HUDEP-2 (cell line): ENCODE measurements at regions not wholly inside any gene's neighbourhood (a gene's known extent, or its start where the extent isn't known, plus 50 kb on each side); places are given as distances from the start of the nearest gene placed in this dataset.
"Not testable (repeated sequence)": the region's sequence is repeated elsewhere in the genome, so short reads cannot be mapped to it uniquely, and the experiment has no call there.

Source experiments
- DNase-seq, 76 experiments: peaks; one replicate each; lab custom pipeline; 2025; ENCODE audit not compliant: unreplicated experiment in 76 of 76; lab: John Stamatoyannopoulos, UW

DNA sequence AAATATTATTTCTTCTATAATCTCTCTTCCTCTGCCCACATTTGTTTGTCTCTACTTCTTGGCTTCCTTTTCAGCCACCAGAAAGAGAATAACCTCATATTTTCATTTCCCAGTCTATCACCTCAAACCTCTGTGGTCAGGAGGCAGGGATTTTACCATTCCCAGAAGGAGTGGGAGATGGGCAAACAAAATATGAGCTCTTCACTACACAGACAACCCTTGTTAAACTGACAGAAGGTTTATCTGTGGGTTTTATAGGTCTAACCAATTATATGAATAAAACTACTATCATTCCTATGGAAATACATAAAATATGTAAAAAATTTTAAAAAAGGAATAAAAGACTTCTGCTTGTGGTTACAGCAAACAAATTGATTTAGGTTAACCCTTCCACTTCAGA, 160.0 kb upstream of the TRPC6 start:
- no peak for DNase-seq

DNA sequence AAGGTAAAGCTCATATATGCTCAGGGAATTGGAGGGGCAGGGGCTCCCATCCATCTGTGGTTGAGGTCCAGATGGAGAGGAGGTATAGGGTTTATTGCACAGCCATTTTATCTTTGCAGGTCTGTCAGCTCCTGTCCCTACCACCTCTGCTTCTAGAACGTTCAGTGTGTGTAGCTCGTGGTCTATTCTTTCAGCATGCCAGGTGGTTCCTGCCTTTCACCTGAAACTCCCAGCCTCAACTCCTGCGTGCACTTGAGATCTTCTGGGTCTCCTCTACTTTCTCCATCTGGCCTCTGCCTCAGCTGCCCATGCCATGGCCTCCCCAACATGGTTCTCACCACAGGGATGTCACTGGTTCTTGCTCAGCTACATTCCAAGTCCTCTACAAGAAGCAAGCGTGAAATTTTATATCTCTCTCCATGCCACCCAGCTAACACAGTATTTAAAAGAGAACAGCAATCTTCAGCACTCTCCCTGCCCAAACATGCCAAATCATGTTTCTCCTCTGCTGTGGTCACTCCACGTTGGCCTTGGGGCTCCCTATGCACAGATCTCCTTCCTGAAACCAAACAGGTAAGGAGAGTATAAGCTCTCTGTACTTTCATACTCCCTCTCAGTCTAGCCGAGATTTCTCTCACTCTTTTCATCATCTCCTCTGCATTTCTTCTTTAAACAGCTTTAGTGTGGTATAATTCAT, 157.8 kb upstream of the TRPC6 start:
- no peak for DNase-seq

DNA sequence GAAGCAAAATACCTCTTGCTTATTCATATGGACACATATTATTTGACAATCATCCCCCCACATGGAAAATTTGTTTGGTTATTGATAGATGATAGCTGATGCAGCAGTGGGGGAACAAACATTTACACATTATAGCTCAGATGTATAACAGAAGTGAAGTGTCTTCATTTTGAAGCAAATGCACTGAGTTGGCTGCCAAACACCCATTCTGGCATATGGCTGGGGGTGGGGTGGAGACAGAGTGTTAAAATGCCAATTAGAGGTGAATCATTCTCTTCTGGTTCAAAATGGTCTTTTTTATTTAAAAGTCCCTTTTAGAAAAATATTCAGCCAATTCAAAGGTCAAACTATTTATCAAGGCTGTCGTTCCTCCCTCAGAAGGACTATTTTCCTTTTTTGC, 157.3 kb upstream of the TRPC6 start:
- DNase-seq = no peak

DNA sequence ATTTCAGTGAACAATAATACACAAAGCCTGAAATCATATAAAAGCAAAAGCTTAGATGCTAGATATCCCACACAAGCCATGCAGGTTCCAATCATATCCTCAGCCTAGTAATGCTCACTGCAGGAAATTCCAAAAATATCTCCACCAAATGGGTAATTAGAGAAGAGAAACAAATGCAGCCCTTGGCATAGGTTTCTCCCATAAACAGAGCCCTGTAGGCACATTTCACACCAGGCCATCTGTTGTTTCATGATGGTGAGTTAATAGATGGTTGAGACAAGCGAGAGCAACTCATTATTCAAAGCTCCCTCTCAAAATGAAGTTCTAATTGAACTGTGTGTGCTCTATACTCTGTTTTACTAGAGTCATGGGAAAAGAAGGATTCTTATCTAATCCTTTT, 154.6 kb upstream of the TRPC6 start:
- DNase-seq = no peak

DNA sequence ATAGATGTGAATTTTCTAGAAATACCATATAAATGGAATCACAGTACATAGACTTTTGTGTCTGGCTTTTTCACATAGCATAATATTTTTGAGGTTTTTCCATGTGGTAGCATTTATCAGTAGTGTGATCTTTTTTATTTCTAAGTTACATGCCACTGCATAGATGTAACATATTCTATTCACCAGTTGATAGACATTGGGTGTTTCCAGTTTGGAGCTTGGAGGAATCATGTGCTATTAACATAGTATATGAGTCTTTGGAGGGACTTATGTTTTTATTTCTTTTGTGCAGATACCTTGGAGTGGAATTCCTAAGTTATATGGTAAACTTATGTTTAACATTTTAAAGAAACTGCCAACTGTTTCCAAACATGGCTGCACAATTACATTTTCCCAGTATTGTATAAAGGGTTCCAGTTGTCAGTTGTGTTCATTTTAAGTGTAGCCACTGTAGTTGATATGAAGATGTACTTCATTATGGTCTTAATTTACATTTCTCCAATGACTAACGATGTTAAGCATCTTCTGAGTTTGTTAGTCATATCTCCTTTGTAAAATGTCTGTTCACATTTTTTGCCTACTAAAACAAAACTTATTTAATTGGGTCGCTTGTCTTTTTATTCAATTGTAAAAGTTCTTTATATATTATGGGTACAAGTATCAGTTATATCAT, 145.7 kb upstream of the TRPC6 start:
- DNase-seq = no peak

DNA sequence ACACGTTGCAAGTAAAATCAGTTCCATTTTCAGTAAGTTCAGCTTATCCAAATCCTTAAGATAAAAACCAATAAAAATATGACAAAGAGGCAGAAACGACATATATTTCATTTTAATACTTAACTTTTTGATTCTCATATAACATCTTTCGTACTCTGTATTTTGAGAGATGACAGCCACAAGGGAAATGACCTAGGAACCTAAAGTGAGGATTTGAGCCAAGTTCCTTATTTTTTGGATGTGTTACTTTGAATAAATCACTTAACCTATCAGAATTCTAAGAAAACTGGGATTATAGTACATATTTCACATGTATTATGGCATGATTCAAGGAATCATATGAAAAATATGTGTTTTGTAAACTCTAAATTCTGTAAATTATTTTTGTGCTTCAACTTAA, 143.6 kb upstream of the TRPC6 start:
- no peak for DNase-seq

DNA sequence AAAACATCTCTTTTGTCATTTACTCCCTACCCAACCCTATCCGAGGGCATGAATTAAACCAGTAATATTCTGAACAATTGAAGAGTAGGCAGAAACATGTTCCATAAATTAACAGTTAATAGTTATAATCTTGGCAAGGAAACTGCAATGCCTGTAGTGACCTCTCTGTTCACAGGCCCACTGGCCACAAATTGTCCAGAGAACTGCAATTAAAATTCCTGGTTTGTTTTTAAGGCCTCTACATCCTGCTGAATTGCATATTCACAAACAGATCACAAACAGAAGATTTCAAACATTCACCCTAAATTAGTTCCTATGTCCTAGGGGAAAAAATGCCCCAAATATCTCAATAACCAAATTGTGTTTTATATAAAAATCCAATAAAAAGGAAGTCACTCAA, 143.2 kb upstream of the TRPC6 start:
- no peak for DNase-seq

DNA sequence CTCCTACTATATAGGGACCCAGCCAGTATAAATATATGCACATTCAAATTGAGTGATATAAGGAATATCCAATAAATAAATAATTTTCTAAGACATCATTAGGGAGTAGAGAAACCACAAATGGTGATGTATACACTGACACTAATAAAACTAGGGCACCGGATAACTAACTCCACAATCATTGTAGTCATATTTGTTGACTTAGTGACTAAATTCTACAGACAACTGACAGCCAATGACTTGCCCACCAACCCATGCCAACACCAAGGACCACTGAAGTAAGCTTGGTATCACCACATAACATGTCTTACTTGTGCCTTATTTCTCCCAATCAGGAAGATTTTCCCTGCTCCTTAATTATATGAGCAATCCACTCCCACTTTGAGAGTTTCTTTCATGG, 139.6 kb upstream of the TRPC6 start:
- DNase-seq = no peak

DNA sequence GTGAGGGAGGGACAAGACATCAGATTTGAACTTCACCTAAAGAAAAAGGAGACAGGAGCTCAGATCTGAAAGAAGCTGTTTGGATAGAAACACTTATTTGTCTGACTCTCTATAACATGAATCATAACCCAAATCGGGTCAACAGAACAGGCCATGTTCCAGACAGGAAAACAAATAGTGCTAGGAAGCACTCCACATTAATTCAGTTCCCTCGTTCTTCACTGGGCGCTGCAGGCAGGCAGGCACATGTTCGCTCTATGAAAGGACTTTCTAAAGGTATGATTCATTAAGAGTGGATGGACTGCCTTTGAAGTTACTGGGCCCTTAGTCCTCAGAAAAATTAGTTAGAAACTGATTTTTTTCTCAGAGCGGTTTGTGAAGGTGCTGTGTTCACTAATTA, 137.5 kb upstream of the TRPC6 start:
- DNase-seq = no peak

DNA sequence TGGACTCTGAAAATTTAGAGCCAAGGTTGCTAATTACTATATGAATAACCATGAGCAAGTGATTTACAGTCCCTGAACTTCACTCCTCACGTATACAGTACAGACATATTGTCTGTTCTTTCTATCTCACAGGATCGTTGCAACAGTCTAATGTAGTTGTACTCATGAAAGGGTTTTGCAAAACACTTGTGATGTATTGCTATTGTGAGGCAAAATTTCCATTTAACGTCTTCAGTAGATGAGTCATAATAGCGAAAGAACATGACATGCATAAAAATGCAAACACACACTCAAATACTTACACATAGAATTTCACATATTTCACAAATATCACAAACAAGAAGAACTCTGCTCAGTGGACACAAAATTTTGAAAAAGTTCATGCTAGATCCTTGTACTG, 134.6 kb upstream of the TRPC6 start:
- no peak for DNase-seq

DNA sequence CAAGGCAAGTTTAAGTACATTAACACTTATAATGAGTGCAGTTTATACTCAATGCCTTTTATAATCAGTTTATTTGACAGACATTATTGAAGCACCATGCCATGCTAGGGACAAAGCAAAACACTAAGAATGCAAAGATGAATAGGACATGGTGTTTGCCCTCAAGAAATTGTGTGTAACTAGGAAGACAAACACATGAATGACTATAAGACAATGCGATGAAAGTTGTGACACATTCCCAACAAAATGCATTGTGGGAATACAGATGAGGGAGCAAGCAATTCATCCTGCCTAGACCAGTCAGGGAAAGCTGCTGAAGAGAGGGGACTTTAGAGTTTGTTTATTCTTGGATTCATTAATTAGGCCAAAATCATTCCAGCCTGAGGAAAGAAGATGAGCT, 133.8 kb upstream of the TRPC6 start:
- DNase-seq = no peak

DNA sequence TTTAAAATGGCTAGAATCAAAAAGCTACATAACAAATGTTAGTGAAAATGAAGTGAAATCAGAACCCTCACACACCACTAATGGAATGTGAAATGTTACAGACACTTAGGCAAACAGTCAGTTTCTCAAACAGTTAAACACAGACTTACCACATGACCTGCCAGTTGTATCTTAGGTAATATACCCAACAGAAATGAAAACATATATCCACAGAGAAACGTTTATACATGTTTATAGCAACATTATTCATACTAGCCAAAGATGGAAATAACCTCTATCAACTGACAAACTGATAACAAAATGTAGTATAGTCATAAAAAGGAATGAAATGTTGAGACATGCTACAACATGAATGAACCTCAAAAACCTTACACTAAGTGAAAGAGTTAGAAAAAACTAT, 131.5 kb upstream of the TRPC6 start:
- DNase-seq = no peak

DNA sequence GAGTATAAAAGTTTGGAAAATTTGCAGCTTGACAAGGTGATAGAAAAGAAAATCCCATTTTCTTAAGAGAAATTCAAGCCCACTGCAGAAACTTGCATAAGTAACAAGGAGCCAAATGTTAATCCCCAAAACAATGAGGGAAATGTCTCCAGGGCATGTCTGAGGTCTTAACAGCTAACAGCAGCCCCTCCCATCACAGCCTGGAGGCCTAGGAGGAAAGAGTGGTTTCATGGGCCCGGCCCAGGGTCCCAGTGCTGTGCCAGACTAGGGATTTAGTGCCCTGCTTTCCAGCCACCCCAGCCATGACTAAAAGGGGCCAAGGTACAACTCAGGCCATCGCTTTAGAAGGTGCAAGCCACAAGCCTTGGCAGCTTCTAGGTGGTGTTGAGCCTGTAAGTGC, 123.7 kb upstream of the TRPC6 start:
- DNase-seq = no peak

DNA sequence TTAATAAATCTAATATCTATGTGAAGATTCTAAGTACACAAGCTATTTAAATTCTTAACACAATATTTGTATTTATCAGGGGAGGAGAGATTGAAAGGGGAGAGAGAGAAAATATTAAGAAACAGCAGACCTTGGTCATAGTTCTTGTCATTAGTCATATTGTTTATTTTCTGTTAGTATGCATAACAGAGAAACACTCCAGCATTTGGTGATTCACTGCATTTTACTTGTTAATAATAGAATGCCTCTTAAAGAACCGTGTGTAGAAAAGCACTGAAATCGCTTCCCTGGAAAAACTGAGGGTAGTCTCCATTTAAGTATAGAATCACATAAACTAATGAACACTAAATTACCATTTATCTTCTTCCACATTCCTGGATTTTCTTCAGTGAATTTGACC, 122.7 kb upstream of the TRPC6 start:
- no peak for DNase-seq

DNA sequence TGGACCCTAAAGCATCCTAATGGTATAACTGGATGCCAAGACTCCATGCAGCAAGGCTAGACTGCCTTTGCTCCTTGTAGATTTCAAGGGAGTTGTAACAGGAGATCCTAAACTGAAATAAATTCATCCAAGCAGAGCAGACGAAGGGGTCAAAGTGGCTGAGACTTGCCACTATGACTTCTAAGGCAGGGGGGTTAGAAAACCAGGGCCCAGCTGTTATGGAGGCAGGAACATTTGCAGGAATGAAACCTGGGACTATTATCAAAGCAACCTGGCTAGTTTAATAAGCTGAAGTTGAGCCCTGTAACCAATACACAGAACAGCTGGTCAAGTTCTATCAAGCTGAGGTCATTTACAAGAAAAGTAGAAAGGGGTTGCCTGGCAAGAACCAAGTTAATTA, 122.2 kb upstream of the TRPC6 start:
- DNase-seq = no peak

DNA sequence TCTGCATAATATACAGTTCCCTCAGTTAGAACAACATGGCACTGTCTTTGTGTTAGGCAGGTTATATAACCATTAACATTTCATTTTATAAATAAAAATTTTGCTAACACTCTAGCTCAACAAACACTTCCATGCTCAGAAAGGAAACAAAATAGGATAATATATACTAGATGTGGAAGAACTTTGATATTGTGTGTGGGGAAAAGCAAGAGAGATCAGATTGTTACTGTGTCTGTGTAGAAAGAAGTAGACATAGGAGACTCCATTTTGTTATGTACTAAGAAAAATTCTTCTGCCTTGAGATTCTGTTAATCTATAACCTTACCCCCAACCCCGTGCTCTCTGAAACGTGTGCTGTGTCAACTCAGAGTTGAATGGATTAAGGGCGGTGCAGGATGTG, 111.1 kb upstream of the TRPC6 start:
- not testable (repeated sequence) for DNase-seq

DNA sequence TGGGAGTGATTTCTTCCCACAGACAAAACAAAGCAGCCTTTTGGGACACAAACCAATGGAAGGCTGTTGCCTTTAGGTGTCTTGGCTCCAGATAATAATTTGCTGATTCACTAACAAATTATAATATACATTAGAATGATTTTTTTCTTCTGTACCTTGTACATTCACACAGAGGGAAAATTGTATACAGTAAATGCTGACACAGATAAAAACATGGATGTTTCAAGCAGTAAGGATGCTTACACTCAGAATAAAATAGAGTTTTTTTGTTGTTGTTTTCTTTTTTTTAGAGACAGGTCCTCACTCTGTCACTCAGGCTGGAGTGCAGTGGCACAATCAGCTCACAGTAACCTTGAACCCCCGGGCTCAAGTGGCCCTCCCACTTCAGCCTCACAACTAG, 109.2 kb upstream of the TRPC6 start:
- DNase-seq = no peak

DNA sequence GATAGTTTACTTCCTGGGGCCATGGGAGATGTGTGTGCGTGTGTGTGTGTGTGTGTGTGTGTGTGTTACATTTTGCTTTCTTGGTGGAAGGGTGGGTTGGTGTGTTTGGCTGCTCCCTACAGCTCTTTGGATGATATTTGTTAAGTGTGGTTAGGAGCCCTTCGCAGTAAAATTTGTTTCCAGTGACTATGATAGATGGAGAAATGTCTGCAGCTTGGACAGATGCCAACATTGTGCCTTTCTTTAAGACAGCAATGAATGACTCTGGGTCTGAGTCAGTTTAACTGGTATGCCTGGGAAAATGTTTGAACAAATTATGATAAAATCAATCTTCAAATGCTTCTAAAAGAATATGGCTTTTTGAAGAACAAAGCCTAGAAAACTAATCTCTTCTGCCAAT, 102.7 kb upstream of the TRPC6 start:
- no peak for DNase-seq

DNA sequence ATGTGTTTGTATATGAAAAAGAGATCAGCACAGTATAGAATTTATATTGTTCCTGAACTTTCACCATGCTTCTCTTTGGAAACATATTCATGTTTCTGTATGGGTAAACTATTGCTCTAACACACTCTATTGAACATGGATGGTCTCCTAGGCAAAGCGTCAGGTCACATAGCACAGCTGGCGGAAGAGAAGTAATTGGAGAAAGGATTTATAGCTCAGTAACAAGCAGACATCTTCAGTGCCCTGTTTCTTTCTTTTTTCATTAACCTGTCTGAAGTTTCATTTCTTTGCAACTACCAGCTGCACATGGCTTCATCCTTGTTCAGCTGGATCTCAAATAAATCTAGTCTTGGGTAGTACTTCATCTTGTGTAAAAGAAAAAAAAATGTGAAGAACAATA, 84.4 kb upstream of the TRPC6 start:
- DNase-seq = no peak

DNA sequence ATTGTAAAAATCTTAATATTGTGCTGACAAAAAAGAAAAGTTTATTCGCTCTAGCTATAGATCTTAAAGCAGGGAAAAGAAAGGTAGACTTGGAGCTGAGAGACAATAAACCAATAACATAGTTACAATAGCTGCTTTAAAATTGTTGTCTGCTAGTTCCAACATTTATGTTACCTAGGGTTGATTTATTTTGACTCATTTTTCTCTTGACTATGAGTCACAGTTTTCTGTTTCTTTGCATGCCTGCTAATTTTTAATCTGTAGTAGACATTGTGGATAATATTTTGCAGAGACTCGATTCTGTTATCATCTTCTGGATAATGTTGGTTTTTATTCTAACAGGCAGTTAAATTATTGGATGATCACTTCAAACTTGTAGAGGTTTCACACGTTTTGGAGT, 83.1 kb upstream of the TRPC6 start:
- no peak for DNase-seq

DNA sequence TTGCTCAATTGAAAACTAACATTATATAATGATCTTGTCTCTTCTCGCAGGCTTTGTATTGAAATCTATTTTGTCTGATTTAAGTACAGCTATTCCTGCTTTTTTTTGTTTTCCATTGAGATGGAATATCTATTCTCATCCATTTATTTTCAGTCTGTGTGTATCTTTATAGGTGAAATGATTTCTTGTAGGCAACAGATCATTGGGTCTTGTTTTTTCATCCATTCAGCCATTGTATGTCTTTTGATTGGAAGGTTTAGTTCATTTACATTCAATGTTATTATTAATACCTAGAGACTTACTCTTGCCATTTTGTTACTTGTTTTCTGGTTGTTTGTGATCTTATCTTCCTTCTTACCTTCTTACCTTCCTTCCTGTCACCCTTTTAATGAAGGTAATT, 77.8 kb upstream of the TRPC6 start:
- no peak for DNase-seq
